HG03558 (cell line): ENCODE measurements at regions not wholly inside any gene's neighbourhood (a gene's known extent, or its start where the extent isn't known, plus 50 kb on each side); places are given as distances from the start of the nearest gene placed in this dataset.

Experiments used
- ATAC-seq: cut with Tn5 transposase; IDR thresholded peaks from one replicate; pipeline ENCODE4 v1.9.1; 2021; ENCODE audit warnings: moderate number of reproducible peaks; ENCODE audit not compliant: unreplicated experiment; ENCODE audit errors: extremely low read depth

DNA sequence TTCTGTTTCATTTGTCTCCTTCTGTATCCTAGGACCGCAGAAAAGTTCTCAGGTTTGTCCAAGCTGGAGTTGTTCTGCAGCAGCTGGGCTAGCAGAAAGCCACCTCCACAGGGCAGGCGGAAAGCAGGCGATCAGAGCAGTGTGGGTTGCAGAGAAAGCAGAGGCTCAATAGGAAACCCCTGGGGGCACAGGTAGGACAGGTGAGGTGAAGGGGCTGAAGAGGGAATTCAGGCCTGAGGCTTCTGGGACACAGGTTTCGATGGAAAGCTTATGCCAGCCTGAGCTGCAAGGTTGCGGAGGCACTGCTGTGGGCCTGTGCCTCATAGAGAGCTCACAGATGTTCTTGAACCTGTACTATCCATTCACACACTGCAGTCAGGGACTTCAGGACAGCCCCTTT, 194.9 kb upstream of the TPK1 start:
- no peak for ATAC-seq

DNA sequence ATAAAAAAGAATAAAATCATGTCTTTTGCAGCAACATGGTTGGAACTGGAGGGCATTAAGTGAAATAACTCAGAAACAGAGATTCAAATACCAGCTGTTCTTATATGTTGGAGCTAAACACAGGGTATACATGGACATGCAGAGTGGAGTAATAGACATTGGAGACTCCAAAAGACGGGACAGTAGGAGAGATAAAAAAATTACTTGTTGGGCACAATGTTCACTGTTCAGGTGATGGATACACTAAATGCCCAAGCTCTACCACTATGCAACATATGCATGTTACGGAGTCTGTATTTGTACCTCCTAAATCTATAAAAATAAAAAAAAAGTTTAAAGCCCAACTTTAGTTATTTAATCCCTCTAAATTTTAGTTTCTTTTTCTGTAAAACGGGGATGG, 184.6 kb upstream of the TPK1 start:
- ATAC-seq, result no peak

DNA sequence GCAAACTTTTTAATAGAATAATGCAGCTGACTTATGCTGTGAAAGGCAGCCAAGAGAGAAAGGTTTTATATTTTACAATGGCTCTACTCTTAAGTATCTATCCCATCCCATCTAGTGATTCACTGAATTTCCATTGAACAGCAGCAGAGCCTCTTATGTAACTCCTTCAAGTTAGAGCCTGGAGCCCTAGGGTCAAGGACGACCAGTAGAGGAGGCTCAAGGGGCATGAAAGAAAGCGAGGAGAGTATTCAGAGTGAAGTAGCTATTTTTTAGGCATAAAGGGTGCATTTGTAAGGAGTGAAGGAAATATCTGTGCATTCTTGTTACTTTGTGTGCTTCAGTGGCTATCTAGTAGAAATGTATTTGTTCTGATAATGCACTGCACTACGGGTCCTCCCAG, 180.2 kb upstream of the TPK1 start:
- ATAC-seq, result no peak

DNA sequence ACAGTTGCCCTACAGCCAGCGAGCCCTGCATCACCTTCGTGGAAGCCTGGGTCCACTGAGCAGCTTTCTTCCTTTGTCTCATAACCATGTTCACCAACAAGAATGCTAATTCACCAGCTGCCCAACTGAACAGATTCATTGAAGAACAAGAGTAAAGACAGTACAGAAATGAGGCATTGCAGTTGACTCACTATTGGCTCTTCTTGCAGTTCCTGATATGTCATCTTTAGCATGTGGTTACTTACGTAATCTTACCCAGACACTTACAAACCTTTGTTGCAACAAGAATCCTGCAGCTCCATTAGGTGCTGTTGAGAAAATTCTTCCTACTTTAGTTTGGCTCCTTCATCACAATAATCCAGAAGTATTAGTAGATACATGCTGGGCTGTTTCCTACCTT, 174.0 kb upstream of the TPK1 start:
- no peak for ATAC-seq

DNA sequence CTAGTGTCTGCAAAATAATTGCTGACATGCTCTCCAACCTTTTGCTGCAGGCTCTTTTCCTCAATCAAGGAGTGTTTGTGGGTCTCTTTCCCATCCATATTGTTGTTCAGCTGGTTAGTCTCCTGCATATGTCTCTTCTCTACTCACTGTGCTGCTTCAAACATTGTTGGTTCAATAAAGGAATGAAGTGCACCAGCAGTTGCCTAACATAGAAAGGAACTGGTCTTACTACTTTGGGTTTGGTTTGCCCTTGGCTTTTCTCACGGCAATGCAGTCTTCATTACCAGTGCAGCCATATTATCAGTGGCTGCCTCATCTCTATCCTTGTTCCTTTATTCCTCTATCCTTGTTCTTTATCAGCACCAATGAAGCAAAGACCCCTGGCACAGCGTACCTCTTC, 169.7 kb upstream of the TPK1 start:
- no peak for ATAC-seq

DNA sequence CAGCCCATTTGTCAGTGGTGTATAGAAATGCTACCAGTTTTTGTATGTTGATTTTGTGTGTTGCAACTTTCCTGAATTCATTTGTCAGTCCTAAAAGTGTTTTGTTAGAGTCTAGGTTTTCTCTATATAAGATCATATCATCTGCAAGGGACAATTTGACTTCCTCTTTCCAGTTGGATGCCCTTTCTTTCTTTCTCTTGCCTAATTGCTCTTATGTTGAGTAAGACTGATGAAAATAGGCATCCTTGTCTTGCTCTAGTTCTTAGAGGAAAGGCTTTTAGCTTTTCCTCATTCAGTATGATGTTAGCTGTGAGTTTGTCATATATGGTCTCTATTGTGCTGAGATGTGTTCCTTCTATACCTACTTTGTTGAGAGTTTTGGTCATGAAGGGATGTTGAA, 161.7 kb upstream of the TPK1 start:
- ATAC-seq, result no peak

DNA sequence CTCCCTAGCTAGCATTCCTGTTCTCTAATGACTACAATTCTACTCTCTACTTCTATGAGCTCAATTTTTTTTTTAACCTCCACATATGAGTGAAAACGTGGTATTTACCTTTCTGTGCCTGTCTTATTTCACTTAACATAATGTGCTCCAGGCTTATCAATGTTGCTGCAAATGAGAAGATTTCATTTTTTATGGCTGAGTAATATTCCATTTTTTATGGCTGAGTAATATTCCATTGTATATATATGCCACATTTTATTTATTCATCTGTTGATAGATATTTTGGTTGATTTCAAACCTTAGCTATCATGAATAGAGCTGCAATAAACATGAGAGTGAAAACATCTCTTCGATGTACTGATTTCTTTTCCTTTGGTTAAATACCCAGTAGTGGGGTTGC, 159.6 kb upstream of the TPK1 start:
- ATAC-seq, result no peak

DNA sequence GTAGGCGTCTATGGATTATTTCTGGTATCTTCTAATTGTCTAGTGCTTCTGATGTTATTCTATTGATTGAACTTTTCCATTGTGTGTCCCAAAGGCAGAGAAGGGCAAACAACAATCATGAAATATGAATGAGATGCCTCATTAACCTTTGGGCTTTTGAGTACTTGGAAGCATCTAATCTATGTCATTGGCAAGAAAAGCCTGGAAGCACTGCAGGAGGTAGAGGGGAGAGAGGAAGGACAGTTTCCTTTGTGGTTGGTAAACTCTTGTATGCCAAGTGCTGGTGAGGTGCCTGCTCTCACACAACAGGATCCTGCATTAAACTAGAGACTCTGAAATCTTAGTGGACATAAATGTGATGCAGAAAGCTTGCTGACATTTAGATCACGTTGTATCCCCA, 155.2 kb upstream of the TPK1 start:
- ATAC-seq, result no peak

DNA sequence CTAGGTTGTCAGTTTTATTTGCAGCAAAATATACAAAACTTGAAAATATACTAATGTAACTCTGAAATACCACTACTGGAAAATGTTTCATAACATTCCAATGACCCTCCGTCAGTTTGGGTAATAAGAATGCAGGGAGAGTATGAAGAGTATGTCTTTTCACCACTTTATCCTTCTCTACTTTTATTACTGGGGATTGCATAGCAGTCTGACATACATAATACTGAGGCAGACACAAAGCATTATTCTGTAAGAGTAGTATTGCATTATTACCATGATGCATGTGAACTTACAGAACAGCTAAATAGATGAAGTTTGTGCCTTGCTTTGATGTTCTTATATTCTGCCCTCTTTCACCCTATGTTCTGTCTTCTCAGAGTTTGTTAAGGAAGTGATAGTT, 151.8 kb upstream of the TPK1 start:
- no peak for ATAC-seq

DNA sequence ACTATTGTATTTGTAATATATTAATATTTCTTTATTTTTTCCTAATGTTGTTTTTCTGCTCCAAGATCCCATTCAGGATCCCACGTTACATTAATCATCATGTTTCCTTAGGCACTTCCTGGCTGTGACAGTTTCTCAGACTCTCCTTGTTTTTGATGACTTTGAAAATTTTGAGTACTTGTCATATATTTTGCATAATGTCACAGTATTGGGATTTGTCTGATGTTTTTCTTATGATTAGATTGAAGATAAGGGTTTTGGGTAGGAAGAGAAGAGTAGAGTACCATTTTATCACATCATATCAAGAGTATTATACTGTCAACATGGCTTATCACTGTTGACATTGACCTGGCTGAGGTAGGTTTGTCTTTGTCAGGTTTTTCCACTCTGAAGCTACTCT, 146.3 kb upstream of the TPK1 start:
- ATAC-seq, result no peak

DNA sequence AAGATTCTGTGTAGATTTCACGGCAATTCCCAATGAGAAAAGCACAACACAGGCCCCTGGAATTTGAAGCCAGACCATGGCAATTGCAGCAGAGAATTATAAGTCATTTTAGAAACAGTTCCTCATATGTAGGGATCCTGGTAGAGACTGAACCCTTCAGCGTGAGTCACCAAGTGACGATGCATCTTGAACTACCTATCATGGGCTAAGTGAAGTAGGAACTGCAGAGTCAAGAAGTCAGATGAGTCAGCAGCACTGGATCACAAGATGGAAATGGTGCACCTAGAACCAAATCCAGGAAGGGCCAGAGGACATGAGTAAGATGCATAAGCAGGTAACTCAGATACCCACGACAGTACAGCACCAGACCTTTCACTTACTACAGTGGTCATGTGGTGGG, 140.0 kb upstream of the TPK1 start:
- ATAC-seq, result no peak

DNA sequence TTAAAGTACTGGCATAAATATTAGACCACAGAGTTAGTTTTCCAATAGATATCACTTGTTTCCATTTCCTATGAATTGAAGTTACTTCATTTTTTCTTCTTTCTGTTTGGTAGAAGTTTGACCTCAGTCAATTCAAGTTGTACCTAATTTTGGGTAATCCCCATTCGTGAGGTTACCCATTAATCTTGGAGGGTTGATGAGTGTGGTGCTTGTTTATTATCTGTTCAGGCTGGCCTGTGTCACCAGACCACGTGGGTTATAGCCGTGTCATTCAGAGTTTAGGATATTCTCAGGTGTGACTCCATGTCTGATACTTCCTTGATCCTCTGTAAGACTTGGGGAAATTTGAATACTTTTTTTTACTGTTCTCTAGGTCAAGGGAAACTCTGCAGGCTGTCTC, 133.9 kb upstream of the TPK1 start:
- ATAC-seq, result no peak

DNA sequence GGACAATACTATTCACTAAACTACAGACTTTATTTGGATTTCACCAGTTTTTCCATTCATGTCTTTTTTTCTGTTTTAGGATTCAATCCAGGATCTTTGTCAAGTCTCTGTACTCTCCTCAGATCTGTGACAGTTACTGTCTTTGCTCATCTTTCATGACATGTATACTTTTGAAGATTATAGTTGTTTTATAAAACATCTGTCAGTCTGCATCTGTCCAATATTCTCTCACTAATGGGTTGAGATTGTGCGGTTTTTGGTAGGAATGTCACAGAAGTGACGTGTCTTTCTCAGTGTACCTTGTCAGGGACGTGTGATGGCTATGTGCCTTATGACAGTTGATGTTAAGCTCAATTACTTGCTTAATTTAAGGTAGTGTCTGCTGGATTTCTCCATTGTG, 124.9 kb upstream of the TPK1 start:
- no peak for ATAC-seq

DNA sequence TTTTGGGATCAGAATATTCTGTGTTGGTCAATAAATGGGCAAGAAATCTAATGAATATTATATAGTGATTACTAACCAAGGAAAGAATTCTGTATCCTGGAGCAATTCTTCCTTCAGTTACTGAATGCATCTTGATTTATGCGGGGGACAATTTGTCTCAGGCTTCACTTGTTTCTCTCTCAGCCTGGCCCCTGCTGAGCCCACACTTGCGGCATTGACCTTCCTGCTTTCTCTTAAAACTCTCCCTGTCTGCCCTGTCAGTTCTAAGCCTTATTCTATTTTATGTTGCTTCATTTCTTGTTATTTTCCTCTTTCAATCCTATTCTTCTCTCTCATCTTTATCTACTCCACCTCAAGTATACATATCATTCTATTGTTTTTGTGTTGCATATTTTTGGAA, 122.1 kb upstream of the TPK1 start:
- no peak for ATAC-seq

DNA sequence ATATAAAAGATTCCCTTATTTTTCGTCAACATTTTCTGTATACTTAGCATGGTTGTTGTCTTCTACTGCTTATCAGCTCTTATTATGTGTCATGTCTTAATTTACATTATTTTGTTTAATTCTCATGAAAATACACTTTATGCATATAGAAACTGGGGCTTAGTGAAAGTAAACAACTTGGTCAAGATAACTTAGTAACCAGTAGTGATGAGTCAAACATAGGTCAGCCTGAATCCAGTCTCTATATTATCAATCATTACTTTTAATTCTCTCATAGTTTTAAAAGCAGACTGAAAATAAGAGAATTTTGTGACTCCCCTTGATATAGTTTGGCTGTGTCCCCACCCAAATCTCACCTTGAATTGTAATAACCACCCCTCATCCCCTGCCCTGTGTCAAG, 119.6 kb upstream of the TPK1 start:
- ATAC-seq, result no peak

DNA sequence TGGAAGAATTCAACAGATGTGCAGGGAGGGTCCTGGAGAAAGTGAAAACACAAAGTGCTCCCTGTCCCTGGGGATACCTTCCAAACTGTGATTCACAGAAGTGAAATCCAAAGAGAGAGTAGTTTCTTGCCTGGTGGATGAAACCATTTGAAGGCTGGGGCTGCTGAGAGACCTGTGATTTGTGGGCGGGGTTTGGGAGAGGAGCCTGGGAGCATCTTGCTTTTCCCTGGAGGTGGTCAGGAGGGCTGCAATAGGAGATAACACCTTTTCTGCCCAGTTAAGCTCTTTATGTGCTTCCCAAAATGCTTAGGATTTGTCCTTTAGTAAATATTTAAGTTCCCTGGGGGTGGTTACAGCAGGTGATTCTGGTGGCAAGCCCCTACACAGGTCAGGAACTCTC, 105.3 kb upstream of the TPK1 start:
- ATAC-seq, result no peak

DNA sequence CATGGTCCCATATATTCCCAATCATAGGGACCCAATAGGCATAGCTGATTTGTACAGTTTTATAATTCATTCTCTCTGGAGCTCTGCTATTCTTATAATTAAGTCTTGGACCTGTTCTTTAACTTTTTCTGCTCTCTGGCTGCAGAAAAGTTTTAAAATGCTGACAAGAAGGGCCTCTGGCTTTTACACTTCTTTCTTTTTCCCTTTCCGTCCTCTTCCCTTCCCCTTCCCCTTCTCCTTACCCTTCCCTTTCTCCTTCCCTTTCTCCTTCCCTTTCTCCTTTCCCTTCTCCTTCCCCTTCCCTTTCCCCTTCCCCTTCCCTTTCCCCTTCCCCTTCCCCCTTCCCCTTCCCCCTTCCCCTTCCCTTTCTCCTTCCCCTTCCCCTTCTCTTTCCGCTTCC, 101.3 kb upstream of the TPK1 start:
- ATAC-seq, result no peak

DNA sequence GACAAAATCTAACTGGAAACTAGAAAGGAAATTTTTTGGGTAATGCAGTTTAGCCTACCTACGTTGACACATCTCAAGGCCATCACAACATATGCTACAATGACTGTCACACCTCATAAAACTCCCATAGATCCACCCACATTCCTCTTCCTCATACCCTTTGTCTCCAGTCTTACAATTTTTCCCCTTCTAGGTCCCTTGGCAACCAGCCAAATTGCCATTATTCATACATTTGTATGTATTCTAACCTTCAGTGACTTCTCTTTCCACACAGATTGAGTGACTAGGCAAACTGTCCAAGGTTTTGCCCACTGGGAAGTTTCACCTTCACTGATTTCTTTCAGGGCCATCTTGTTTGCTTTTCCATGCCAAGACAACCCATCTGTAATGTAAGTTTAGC, 100.5 kb upstream of the TPK1 start:
- ATAC-seq, result no peak

DNA sequence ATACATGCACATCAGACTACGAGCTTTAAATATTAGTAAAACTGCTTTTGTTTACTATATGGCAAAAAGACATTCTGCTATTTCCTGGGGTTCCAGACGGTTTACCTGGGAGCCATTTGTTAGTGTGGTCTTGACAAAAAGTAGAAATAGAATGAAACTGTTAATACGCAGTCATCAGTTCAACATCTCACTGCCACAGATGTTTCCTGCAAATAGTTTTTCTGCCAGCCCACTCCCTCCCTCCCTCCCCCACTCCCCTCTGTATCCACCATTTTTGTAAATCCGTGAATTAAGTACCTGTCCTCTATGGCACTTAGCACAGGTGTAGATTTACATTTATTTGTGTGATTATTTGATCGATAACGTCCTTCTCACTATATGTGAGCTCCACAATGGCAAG, 74.6 kb upstream of the TPK1 start:
- no peak for ATAC-seq

DNA sequence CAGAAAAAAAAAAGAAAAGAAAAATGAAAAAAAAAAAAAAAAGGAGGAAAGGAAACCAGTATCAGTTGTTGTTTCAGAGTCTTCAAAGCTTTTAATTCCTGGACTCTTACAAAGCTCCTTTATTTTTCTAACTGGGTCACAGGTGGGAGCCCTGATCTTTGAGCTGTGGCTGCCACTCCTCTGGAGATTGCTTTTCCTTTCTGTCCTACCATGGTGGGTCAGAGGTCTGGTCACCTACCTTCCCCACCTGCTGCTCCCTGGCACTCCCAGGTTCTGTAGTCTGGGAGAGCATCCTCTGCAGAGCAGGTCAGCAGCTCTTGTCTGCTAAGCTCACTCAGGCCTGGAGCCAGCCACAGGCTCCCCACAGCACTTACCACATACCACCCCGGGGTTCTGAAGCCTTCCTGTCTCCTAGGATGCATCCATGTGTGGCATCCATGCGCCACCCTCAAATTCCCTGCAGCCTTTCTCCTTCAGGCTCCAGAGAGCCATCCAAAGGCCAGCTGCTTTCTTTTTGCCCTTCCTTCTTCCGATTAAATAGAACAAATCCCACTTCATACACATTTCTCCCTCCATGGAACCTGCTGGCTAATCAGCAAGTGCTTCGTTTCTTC, 73.2 kb upstream of the TPK1 start:
- no peak for ATAC-seq

DNA sequence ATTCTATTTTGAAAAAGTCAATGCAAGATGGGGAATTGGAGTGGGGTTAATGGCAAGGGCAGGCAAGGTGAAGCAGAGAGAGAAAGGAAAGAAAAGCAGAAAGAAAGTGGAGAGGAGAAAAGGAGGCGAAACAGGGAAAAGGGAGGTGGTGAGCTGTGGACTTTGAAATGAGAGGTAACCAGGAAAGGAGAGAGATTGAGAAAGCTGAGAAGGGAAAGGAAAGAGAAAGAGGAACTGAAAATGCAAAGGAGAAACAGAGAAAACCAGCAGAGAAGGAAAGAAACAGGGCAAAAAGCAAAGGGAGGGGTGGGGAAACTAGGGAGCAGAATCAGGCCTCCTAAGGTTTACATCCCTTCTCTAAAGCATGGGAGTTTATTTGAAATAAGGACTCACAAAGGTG, 72.5 kb upstream of the TPK1 start:
- ATAC-seq, result peak; percentile 32

DNA sequence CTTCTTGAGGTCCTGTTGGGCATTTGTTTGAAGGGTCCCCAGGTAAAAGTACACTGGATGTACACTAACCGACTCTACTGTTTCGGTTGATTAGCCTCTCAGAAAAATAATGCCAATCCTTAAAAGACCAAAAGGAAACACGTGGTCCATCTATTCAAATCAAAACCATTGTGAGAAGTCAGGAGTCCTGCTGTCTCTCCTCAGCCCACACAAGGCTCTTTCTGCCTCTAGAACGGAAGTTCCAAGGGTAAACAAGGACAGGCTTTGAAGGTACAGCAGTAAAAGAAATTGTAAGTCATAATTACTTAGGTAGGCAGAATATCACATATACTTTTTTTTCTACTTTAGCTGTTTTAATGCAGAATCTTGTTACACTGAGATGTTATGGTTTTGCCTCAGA, 71.7 kb upstream of the TPK1 start:
- peak; percentile 62 for ATAC-seq

DNA sequence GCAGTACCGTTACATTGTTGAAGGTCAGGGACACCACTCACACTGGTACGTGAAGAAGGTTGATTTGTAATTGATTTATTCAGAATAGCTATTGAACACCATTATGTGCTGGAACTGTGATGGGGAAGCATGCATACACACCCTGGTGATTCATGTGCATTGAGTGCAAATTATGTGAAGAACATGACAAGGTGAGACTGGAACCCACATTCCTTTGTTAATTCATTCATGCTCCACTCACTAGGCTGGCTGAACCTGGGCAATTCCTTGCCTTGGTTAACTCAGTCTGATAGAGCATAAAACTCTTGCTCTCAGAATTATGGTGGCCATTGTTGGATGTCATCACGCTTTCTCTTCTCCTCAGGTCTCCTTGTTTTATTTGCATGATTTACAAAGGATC, 67.3 kb upstream of the TPK1 start:
- no peak for ATAC-seq
